ENCODE measurements at regions not wholly inside any gene's neighbourhood (a gene's known extent, or its start where the extent isn't known, plus 50 kb on each side); places are given as distances from the start of the nearest gene placed in this dataset.

DNA sequence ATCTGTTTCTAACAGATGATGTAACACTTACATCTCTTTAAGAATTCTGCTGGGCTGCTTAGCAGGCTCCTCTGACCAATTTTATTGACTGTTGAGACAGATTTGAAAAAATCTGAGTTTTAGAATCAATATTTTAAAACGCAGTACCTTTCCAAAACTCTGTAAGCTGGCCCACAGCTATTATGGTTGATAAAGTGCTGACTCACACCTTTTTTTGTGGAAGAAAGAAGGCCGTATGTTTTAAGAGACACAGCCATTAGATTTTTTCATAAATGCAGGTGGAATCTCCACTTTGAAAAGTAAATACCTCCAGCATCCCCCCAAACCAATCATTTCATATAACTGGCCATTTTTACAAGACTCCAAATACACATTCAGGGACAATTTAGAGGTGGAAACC, 82.2 kb downstream of the TBXT start:
- TF ChIP-seq MAFK (IDR thresholded peaks at IDR 0.05; ENCODE audit: low read depth, low read length) (peak; percentile 94), NFE2L2 (IDR thresholded peaks at IDR 0.05; ENCODE audit: low read depth, low read length) (0 out of 2 replicates have a peak, but pooled peaks have one; percentile 17), CEBPB (IDR thresholded peaks at IDR 0.05; ENCODE audit: low read depth, low read length) (no peak)
- Histone ChIP-seq H2BK120ac (ENCODE audit: low read depth, low read length) (no peak overlapping the region), H3K56ac (ENCODE audit: extremely low read depth, insufficient read depth, low read length) (no peak overlapping the region), H2AFZ (replicated peaks; ENCODE audit: low read length, poor library complexity) (no peak overlapping the region), H3K27me3 (ENCODE audit: control insufficient read depth, insufficient read depth, low read length) (no peaks in the 10 kb centered on the region; the same call in 1 of the 2 replicates), H3K14ac (replicated peaks; ENCODE audit: low read depth, low read length) (no peak overlapping the region), H3K36me3 (ENCODE audit: control insufficient read depth, insufficient read depth, low read length) (no peaks in the 10 kb centered on the region), H3K18ac (ENCODE audit: low read depth, low read length) (no peak overlapping the region), H4K20me1 (ENCODE audit: insufficient read depth, low read length) (no peaks in the 10 kb centered on the region), H3K4ac (ENCODE audit: low read depth, low read length) (no peak overlapping the region), H3K4me1 (ENCODE audit: control insufficient read depth, insufficient read depth, low read length) (no peaks in the 10 kb centered on the region), H3K9me3 (ENCODE audit: control insufficient read depth, insufficient read depth, low read length) (no peaks in the 10 kb centered on the region), H2AK9ac (replicated peaks; ENCODE audit: low read depth, low read length, poor library complexity) (no peak overlapping the region), H2BK5ac (ENCODE audit: low read depth, low read length, poor library complexity, severe bottlenecking) (no peak overlapping the region), H3K27ac (ENCODE audit: insufficient read depth, low read length) (no peak overlapping the region), H3K9ac (ENCODE audit: low read depth, low read length) (no peak overlapping the region), H4K5ac (ENCODE audit: low read depth, low read length) (no peak overlapping the region), H3K79me1 (ENCODE audit: low read depth in 1 of 2, low read length in 2 of 2) (no peaks in the 10 kb centered on the region), H4K91ac (ENCODE audit: insufficient read depth, low read depth, low read length) (no peak overlapping the region), H3K23ac (ENCODE audit: low read depth, low read length) (no peak overlapping the region), H3K4me3 (ENCODE audit: insufficient read depth, low read depth, low read length) (no peak overlapping the region), H2BK15ac (ENCODE audit: low read depth, low read length) (no peak overlapping the region), H4K8ac (ENCODE audit: low read depth in 2 of 2, low read length in 2 of 2) (no peak overlapping the region), H3K4me2 (ENCODE audit: low read depth, low read length) (no peak overlapping the region), H2AK5ac (ENCODE audit: low read depth, low read length) (no peak overlapping the region), H2BK20ac (ENCODE audit: low read depth, low read length) (no peak overlapping the region), H3K9me1 (ENCODE audit: insufficient read depth, low read length) (peaks cover 2% of the 10 kb centered on the region; the same call in 1 of the 2 replicates)
- ChIA-PET CTCF (no interaction called here), POLR2A (ENCODE audit: unreplicated experiment) (no interaction called here)
- intact Hi-C loops (cut with micrococcal nuclease) (no loop called here), dilution Hi-C loops (cut with HindIII; ENCODE audit: low sequenced_read_pairs, unreplicated experiment) (loop anchor here (25.0 kb wide), 1 partner anchor 198 kb away; no protein-coding TSS in a partner anchor), in situ Hi-C loops (cut with MboI; ENCODE audit: low sequenced_read_pairs) (no loop called here)
- ATAC-seq (ENCODE audit: low read depth) = no peak
- DNase-seq = no peak
- WGBS, 2 experiments (ENCODE audit: extremely low coverage in 2 of 2, insufficient read length in 1 of 2) = no CpG with 5 or more reads among the region's 2 CpGs
- BruUV-seq (replicated peaks) = no TSS peak
